Ovary (tissue), 3 donors: ENCODE measurements at regions not wholly inside any gene's neighbourhood (a gene's known extent, or its start where the extent isn't known, plus 50 kb on each side); places are given as distances from the start of the nearest gene placed in this dataset.

Experiments
- POLR2A ChIP-seq: fragments of 450-650 bp; IDR thresholded peaks from one replicate; pipeline ENCODE4 v1.6.1; 2017; ENCODE audit warnings: antibody characterized with exemption, mild to moderate bottlenecking, moderate library complexity
- TF ChIP-seq, protein P1 (sequence below), 3 donors: fragments of 450-650 bp in 2 of 3; fragments of 200-600 bp in 1 of 3; IDR thresholded peaks; one replicate each; pipeline versions ENCODE4 v1.5.1 to v1.8.0; 2016 to 2022; ENCODE audit warnings: antibody characterized with exemption in 3 of 3, mild to moderate bottlenecking in 1 of 3
- donor health status: DM: no; HTN: no; CAD: no.

GRCh38 chr12:3973973-3974644 is 100.9 kb upstream of the PARP11 start:
- TF ChIP-seq, protein P1, sequence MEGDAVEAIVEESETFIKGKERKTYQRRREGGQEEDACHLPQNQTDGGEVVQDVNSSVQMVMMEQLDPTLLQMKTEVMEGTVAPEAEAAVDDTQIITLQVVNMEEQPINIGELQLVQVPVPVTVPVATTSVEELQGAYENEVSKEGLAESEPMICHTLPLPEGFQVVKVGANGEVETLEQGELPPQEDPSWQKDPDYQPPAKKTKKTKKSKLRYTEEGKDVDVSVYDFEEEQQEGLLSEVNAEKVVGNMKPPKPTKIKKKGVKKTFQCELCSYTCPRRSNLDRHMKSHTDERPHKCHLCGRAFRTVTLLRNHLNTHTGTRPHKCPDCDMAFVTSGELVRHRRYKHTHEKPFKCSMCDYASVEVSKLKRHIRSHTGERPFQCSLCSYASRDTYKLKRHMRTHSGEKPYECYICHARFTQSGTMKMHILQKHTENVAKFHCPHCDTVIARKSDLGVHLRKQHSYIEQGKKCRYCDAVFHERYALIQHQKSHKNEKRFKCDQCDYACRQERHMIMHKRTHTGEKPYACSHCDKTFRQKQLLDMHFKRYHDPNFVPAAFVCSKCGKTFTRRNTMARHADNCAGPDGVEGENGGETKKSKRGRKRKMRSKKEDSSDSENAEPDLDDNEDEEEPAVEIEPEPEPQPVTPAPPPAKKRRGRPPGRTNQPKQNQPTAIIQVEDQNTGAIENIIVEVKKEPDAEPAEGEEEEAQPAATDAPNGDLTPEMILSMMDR (IDR thresholded peaks at IDR 0.05), result no peak
- no peak for TF ChIP-seq POLR2A
